Loucy (cell line): ENCODE measurements at regions not wholly inside any gene's neighbourhood (a gene's known extent, or its start where the extent isn't known, plus 50 kb on each side); places are given as distances from the start of the nearest gene placed in this dataset.

Experiments
- CTCF ChIP-seq: fragments of 200-600 bp; sonication (generic); conservative IDR thresholded peaks from 2 replicates; pipeline ENCODE4 v1.5.1; 2014; ENCODE audit warnings: mild to moderate bottlenecking, antibody characterized with exemption, low read length
- EZH2phosphoT487 ChIP-seq: fragments of 200-600 bp; IDR thresholded peaks from 2 replicates; pipeline ENCODE4 v1.6.1; 2018; ENCODE audit warnings: antibody characterized with exemption, mild to moderate bottlenecking, moderate library complexity, borderline replicate concordance

DNA sequence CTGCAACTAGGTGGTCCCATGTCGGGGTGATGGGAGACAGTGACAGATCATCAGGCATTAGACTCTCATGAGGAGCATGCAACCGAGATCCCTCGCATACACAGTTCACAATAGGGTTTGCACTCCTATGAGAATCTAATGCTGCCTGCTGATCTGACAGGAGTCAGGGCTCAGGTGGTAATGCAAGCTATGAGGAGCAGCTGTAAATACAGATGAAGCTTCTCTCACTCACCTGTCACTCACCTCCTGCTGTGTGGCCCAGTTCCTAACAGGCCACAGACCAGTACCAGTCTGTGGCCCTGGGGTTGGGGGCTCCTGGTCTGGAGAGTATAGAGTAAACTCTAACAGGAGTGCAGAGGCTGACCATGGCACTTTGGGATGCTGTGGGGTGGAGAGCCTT, 209.2 kb downstream of the DLEU7 start:
- TF ChIP-seq CTCF (no peak), EZH2phosphoT487 (no peak)
